ENCODE measurements at regions not wholly inside any gene's neighbourhood (a gene's known extent, or its start where the extent isn't known, plus 50 kb on each side); places are given as distances from the start of the nearest gene placed in this dataset.

- no peak for TF ChIP-seq CTCF (conservative IDR thresholded peaks at IDR 0.05; ENCODE audit: low read depth, low read length)
- DNase-seq (ENCODE audit: low read depth) = no peak
- H3K4me3 ChIP-seq (ENCODE audit: low read depth, low read length) = no peak overlapping the region
These were observed 257.4 kb upstream of the NOCT start for GRCh38 chr4:138758196-138758595.

- DNase-seq (ENCODE audit: low read depth) = no peak
- H3K4me3 ChIP-seq (ENCODE audit: low read depth, low read length) = no peak overlapping the region
- TF ChIP-seq CTCF (conservative IDR thresholded peaks at IDR 0.05; ENCODE audit: low read depth, low read length) = no peak
These were observed 258.1 kb upstream of the NOCT start for GRCh38 chr4:138757432-138757831.

GRCh38 chr4:138756519-138756918 lies 259.1 kb upstream of the NOCT start:
- no peak for DNase-seq (ENCODE audit: low read depth)

GRCh38 chr4:138751309-138751708 lies 264.3 kb upstream of the NOCT start:
- DNase-seq (ENCODE audit: low read depth) = peak; percentile 69
- no peak overlapping the region for H3K4me3 ChIP-seq (ENCODE audit: low read depth, low read length)
- TF ChIP-seq CTCF (conservative IDR thresholded peaks at IDR 0.05; ENCODE audit: low read depth, low read length) = no peak

More at GRCh38 chr4:138756519-138756918, 259.1 kb upstream of the NOCT start:
- no peak overlapping the region for H3K4me3 ChIP-seq (ENCODE audit: low read depth, low read length)
- TF ChIP-seq CTCF (conservative IDR thresholded peaks at IDR 0.05; ENCODE audit: low read depth, low read length) = no peak

- DNase-seq (ENCODE audit: low read depth) = peak; percentile 77
- no peak for TF ChIP-seq CTCF (conservative IDR thresholded peaks at IDR 0.05; ENCODE audit: low read depth, low read length)
These were observed 266.3 kb upstream of the NOCT start for GRCh38 chr4:138749303-138749702.

GRCh38 chr4:138741766-138742377 lies 273.7 kb upstream of the NOCT start:
- no peak for DNase-seq (ENCODE audit: low read depth)
- TF ChIP-seq CTCF (conservative IDR thresholded peaks at IDR 0.05; ENCODE audit: low read depth, low read length) = no peak
- no peak overlapping the region for H3K4me3 ChIP-seq (ENCODE audit: low read depth, low read length)

More at GRCh38 chr4:138749303-138749702, 266.3 kb upstream of the NOCT start:
- no peak overlapping the region for H3K4me3 ChIP-seq (ENCODE audit: low read depth, low read length)

Data from choroid plexus epithelial cell (primary cell).